ENCODE measurements at regions not wholly inside any gene's neighbourhood (a gene's known extent, or its start where the extent isn't known, plus 50 kb on each side); places are given as distances from the start of the nearest gene placed in this dataset.

DNA sequence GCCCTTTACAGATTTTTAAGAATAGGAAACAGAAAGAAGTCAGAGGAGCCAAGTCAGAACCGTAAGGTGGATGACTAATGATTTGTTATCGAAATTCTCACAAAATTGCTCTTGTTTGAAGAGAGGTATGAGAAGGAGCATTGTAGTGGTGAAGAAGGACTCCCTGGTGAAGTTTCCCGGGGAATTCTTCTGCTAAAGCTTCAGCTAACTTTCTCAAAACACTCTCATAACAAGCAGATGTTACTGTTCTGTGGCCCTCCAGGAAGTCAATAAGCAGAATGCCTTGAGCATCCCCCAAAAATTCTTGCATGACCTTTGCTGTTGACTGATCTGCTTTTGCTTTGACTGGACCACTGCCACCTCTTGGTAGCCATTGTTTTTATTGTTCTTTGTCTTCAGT is 152.9 kb downstream of the HGF start:
- no peaks in the 10 kb centered on the region for H3K9me1 ChIP-seq (replicated peaks; ENCODE audit: control insufficient read depth, extremely low read depth, insufficient read depth, low read length)
- H3K36me3 ChIP-seq (ENCODE audit: control insufficient read depth in 2 of 2, extremely low read depth in 1 of 2, insufficient read depth in 2 of 2, low read length in 2 of 2), result no peaks in the 10 kb centered on the region
- H3K4me2 ChIP-seq (ENCODE audit: insufficient read depth, low read length), result peak overlapping the region; percentile 28
- ChIA-PET POLR2A (no interaction called here), CTCF (no interaction called here)
- H3K4me1 ChIP-seq (ENCODE audit: control insufficient read depth, extremely low read depth, insufficient read depth, low read length), result peaks cover 24% of the 10 kb centered on the region
- intact Hi-C loops (cut with micrococcal nuclease) (no loop called here), dilution Hi-C loops (cut with MboI; ENCODE audit: extremely low pct_ligation_motif_present, low sequenced_read_pairs) (no loop called here)
- peak; percentile 46 for DNase-seq (ENCODE audit: low read depth, low spot score)
- no peaks in the 10 kb centered on the region for H4K20me1 ChIP-seq (replicated peaks; ENCODE audit: control insufficient read depth, extremely low read depth, insufficient read depth, low read length)
- no peaks in the 10 kb centered on the region for H3K27me3 ChIP-seq (ENCODE audit: control insufficient read depth in 2 of 2, insufficient read depth in 2 of 2, low read length in 2 of 2)
- BruUV-seq (replicated peaks), result no TSS peak
- H3K27ac ChIP-seq (ENCODE audit: insufficient read depth, low read depth, low read length), result peak overlapping the region; percentile 5
- H3K4me3 ChIP-seq (replicated peaks in 1 of 3; ENCODE audit: insufficient read depth in 1 of 3, low read depth in 1 of 3, low read length in 3 of 3), result no peak overlapping the region
- FAIRE-seq, result no peak
- no peak for TF ChIP-seq FOS (IDR thresholded peaks at IDR 0.05; ENCODE audit: borderline replicate concordance, insufficient read depth, low read length)
- TF ChIP-seq JUN (IDR thresholded peaks at IDR 0.05; ENCODE audit: borderline replicate concordance, insufficient read depth, insufficient read length, low read depth), result no peak
- TF ChIP-seq MYC (IDR thresholded peaks at IDR 0.05; ENCODE audit: low read depth, low read length), result no peak
- TF ChIP-seq, protein P1, sequence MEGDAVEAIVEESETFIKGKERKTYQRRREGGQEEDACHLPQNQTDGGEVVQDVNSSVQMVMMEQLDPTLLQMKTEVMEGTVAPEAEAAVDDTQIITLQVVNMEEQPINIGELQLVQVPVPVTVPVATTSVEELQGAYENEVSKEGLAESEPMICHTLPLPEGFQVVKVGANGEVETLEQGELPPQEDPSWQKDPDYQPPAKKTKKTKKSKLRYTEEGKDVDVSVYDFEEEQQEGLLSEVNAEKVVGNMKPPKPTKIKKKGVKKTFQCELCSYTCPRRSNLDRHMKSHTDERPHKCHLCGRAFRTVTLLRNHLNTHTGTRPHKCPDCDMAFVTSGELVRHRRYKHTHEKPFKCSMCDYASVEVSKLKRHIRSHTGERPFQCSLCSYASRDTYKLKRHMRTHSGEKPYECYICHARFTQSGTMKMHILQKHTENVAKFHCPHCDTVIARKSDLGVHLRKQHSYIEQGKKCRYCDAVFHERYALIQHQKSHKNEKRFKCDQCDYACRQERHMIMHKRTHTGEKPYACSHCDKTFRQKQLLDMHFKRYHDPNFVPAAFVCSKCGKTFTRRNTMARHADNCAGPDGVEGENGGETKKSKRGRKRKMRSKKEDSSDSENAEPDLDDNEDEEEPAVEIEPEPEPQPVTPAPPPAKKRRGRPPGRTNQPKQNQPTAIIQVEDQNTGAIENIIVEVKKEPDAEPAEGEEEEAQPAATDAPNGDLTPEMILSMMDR (IDR thresholded peaks at IDR 0.05; ENCODE audit: extremely low read depth in 1 of 2, insufficient read depth in 1 of 2, low read depth in 1 of 2, low read length in 2 of 2), result no peak
- no peak for TF ChIP-seq POLR2AphosphoS5 (IDR thresholded peaks at IDR 0.05; ENCODE audit: insufficient read depth, low read depth, low read length)
- TF ChIP-seq, protein P2, sequence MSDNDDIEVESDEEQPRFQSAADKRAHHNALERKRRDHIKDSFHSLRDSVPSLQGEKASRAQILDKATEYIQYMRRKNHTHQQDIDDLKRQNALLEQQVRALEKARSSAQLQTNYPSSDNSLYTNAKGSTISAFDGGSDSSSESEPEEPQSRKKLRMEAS (IDR thresholded peaks at IDR 0.05; ENCODE audit: insufficient read depth, insufficient read length), result no peak
- TF ChIP-seq EZH2 (IDR thresholded peaks at IDR 0.05; ENCODE audit: borderline replicate concordance, low read depth, low read length, severe bottlenecking), result no peak
- no peak for TF ChIP-seq POLR2A (IDR thresholded peaks at IDR 0.05; ENCODE audit: low read depth, low read length)
- TF ChIP-seq GATA2 (IDR thresholded peaks at IDR 0.05; ENCODE audit: insufficient read depth, insufficient read length, low read depth, low read length), result no peak
- peak overlapping the region; percentile 65 for H2AFZ ChIP-seq (ENCODE audit: low read depth, low read length)
- H3K9ac ChIP-seq (replicated peaks; ENCODE audit: extremely low read depth, insufficient read depth, low read length), result no peak overlapping the region
- H3K9me3 ChIP-seq (replicated peaks; ENCODE audit: control insufficient read depth, insufficient read depth, low read length), result no peaks in the 10 kb centered on the region
- H3K79me2 ChIP-seq (ENCODE audit: control insufficient read depth, insufficient read depth, low read length), result no peaks in the 10 kb centered on the region
